Osteoblast (primary cell): ENCODE measurements at regions not wholly inside any gene's neighbourhood (a gene's known extent, or its start where the extent isn't known, plus 50 kb on each side); places are given as distances from the start of the nearest gene placed in this dataset.

Experiments
- DNase-seq: peaks from one replicate; pipeline ENCODE4 v3.0.0; 2011; ENCODE audit warnings: low spot score, mixed read lengths; ENCODE audit not compliant: insufficient read length; ENCODE audit errors: missing footprints
- H2AFZ ChIP-seq: 2 replicates; pipeline ENCODE4 v1.6.0; 2011; ENCODE audit warnings: mild to moderate bottlenecking, low read length
- H3K27ac ChIP-seq: 2 replicates; pipeline ENCODE4 v1.5.1; 2011; ENCODE audit warnings: mild to moderate bottlenecking, low read depth, low read length, moderate library complexity
- H3K27me3 ChIP-seq: 2 replicates; pipeline ENCODE4 v1.6.0; 2012; ENCODE audit warnings: mild to moderate bottlenecking, control low read depth, inconsistent platforms, low read length, moderate library complexity; ENCODE audit not compliant: insufficient read depth
- H3K36me3 ChIP-seq: 2 replicates; pipeline ENCODE4 v1.5.1; 2011; ENCODE audit warnings: mild to moderate bottlenecking, low read length, control low read depth, moderate library complexity; ENCODE audit not compliant: insufficient read depth
- H3K4me1 ChIP-seq: 2 replicates; pipeline ENCODE4 v1.5.1; 2011; ENCODE audit warnings: mild to moderate bottlenecking, low read length, control low read depth, moderate library complexity; ENCODE audit not compliant: insufficient read depth
- H3K4me2 ChIP-seq: 2 replicates; pipeline ENCODE4 v1.6.0; 2011; ENCODE audit warnings: mild to moderate bottlenecking, low read length; ENCODE audit not compliant: insufficient read depth
- H3K4me3 ChIP-seq: fragments of 200-600 bp; sonication (generic); 3 replicates; pipeline ENCODE4 v1.5.1; 2012; ENCODE audit warnings: mild to moderate bottlenecking, low read length, inconsistent platforms; ENCODE audit not compliant: insufficient read depth
- H3K79me2 ChIP-seq: 2 replicates; pipeline ENCODE4 v1.6.0; 2012; ENCODE audit warnings: mild to moderate bottlenecking, low read length, control low read depth, inconsistent platforms; ENCODE audit not compliant: insufficient read depth
- H3K9me3 ChIP-seq: 2 replicates; pipeline ENCODE4 v1.5.1; 2011; ENCODE audit warnings: low read depth, low read length, control low read depth
- H4K20me1 ChIP-seq: 2 replicates; pipeline ENCODE4 v1.6.0; 2012; ENCODE audit warnings: mild to moderate bottlenecking, low read length, control low read depth; ENCODE audit not compliant: insufficient read depth
- CTCF ChIP-seq: IDR thresholded peaks from 2 replicates; pipeline ENCODE4 v1.5.1; 2011; ENCODE audit warnings: mild to moderate bottlenecking, low read depth, low read length, moderate library complexity; ENCODE audit errors: extremely low read depth

DNA sequence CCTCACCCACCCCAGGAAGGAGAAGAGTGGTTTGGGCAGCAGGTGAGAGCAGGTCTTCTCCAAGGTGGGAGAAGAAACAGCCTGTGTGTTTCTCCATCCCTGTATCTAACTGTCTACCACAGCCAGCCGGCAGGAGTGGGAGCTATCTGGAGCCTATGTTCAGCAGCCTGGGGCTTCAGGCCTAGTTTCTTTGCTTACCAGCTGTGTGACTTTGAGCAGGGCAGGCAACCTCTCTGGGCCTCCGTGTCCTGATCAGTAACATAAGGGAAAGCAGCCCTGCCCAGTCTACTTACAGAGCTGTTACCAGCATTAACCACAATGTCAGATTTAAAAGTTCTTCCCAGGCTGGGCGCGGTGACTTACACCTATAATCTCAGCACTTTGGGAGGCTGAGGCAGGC is 450.7 kb upstream of the ZMIZ1 start:
- no peak overlapping the region for H2AFZ ChIP-seq
- no peaks in the 10 kb centered on the region for H3K36me3 ChIP-seq
- H3K4me1 ChIP-seq: no peaks in the 10 kb centered on the region
- no peaks in the 10 kb centered on the region for H3K79me2 ChIP-seq
- no peak for TF ChIP-seq CTCF
- DNase-seq: no peak
- no peaks in the 10 kb centered on the region for H3K9me3 ChIP-seq
- H3K27ac ChIP-seq: no peak overlapping the region
- no peak overlapping the region for H3K4me3 ChIP-seq
- no peaks in the 10 kb centered on the region for H4K20me1 ChIP-seq
- no peak overlapping the region for H3K4me2 ChIP-seq
- peaks cover 39% of the 10 kb centered on the region for H3K27me3 ChIP-seq

GRCh38 chr10:78619115-78619851 is 449.5 kb upstream of the ZMIZ1 start:
- H3K27me3 ChIP-seq: peaks cover 39% of the 10 kb centered on the region

GRCh38 chr10:78619896-78620295 is 448.9 kb upstream of the ZMIZ1 start:
- no peak for DNase-seq
- Histone ChIP-seq H3K36me3 (no peaks in the 10 kb centered on the region), H3K27me3 (peaks cover 35% of the 10 kb centered on the region), H3K27ac (no peak overlapping the region), H4K20me1 (no peaks in the 10 kb centered on the region), H3K79me2 (no peaks in the 10 kb centered on the region), H3K4me2 (no peak overlapping the region), H3K4me3 (no peak overlapping the region), H3K9me3 (no peaks in the 10 kb centered on the region), H2AFZ (no peak overlapping the region), H3K4me1 (peaks cover 11% of the 10 kb centered on the region)
- TF ChIP-seq CTCF: no peak

More at GRCh38 chr10:78619115-78619851, 449.5 kb upstream of the ZMIZ1 start:
- Histone ChIP-seq H2AFZ (no peak overlapping the region), H3K4me2 (no peak overlapping the region), H3K9me3 (no peaks in the 10 kb centered on the region), H3K4me1 (peaks cover 9% of the 10 kb centered on the region), H3K36me3 (no peaks in the 10 kb centered on the region), H3K79me2 (no peaks in the 10 kb centered on the region), H3K27ac (no peak overlapping the region), H4K20me1 (no peaks in the 10 kb centered on the region), H3K4me3 (no peak overlapping the region)
- no peak for TF ChIP-seq CTCF
- DNase-seq: peak; percentile 67

DNA sequence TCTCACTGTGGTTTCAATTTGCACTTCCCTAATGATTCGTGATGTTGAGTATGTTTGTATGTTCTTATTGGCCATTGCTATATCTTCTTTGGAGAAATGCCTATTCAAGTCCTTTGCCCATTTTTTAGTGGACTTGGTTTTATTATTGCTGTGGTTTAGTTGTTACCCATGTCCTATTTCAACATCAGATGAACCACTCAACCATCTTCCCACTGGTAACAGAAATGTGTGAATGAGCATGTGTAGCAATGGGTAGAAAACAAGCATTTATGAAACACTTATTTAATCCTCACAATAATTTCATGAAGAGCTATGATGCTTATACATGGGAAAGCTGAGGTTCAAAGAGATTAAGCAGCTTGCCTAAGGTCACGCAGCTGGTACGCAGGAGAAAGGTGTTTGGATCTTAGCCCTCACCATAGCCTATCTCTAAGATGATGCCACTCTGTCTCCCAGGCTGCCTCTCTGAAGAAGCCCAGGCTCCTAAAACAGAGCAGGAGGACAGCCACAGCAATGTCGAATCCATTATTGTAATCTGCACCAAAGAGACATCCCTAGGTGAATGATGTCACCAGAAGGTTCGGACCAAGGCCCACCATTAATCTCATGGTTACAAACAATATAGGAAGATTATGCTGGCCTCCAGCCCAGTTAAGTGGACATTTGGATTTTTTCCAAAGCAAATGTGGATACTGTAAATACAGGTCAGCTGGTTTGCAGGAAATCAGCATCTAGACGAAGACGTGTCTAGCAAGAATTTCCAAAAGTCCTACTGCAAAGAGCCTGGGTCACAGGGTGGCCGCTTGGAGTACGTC is 447.6 kb upstream of the ZMIZ1 start:
- no peaks in the 10 kb centered on the region for H4K20me1 ChIP-seq
- peaks cover 23% of the 10 kb centered on the region for H3K27me3 ChIP-seq
- H2AFZ ChIP-seq: no peak overlapping the region
- no peaks in the 10 kb centered on the region for H3K9me3 ChIP-seq
- no peaks in the 10 kb centered on the region for H3K36me3 ChIP-seq
- DNase-seq: peak; percentile 44
- no peak overlapping the region for H3K4me2 ChIP-seq
- no peak overlapping the region for H3K4me3 ChIP-seq
- TF ChIP-seq CTCF: no peak
- no peaks in the 10 kb centered on the region for H3K79me2 ChIP-seq
- H3K4me1 ChIP-seq: peaks cover 11% of the 10 kb centered on the region
- H3K27ac ChIP-seq: no peak overlapping the region
